HepG2 (cell line): ENCODE measurements at regions not wholly inside any gene's neighbourhood (a gene's known extent, or its start where the extent isn't known, plus 50 kb on each side); places are given as distances from the start of the nearest gene placed in this dataset.

Experiments used
- CTCF ChIP-seq: sonication (generic); formaldehyde crosslinking; IDR thresholded peaks from 2 replicates; pipeline ENCODE4 v1.5.0; 2020; ENCODE audit warnings: mild to moderate bottlenecking, missing genetic modification reagents, moderate library complexity
- DR1 ChIP-seq: sonication (generic); formaldehyde crosslinking; IDR thresholded peaks from 2 replicates; pipeline ENCODE4 v1.8.0; 2021; ENCODE audit warnings: mild to moderate bottlenecking, missing genetic modification reagents, inconsistent platforms
- REST ChIP-seq, 2 experiments: IDR thresholded peaks; 2 replicates each; pipeline ENCODE4 v1.6.1; 2011 to 2012; ENCODE audit warnings: low read length in 2 of 2, borderline replicate concordance in 1 of 2, low read depth in 1 of 2, mild to moderate bottlenecking in 1 of 2, moderate library complexity in 1 of 2
- TBP ChIP-seq: sonication (generic); formaldehyde crosslinking; IDR thresholded peaks from 2 replicates; pipeline ENCODE4 v1.5.0; 2020; ENCODE audit warnings: missing genetic modification reagents
- TFAP4 ChIP-seq: sonication (generic); IDR thresholded peaks from 2 replicates; pipeline ENCODE4 v1.6.1; 2016; ENCODE audit warnings: low read depth, borderline replicate concordance
- ZNF138 ChIP-seq: sonication (generic); formaldehyde crosslinking; IDR thresholded peaks from 2 replicates; pipeline ENCODE4 v1.5.0; 2020; ENCODE audit warnings: mild to moderate bottlenecking, low read depth, missing genetic modification reagents
- ZNF18 ChIP-seq: sonication (generic); formaldehyde crosslinking; IDR thresholded peaks from 2 replicates; pipeline ENCODE4 v1.8.0; 2022; ENCODE audit warnings: mild to moderate bottlenecking, missing genetic modification reagents; ENCODE audit not compliant: insufficient replicate concordance
- ZNF263 ChIP-seq: sonication (generic); formaldehyde crosslinking; IDR thresholded peaks from 2 replicates; pipeline ENCODE4 v1.4.0; 2020; ENCODE audit warnings: missing genetic modification reagents
- ZNF512 ChIP-seq: sonication (generic); formaldehyde crosslinking; IDR thresholded peaks from 2 replicates; pipeline ENCODE4 v1.4.0; 2020; ENCODE audit warnings: mild to moderate bottlenecking, missing genetic modification reagents

GRCh38 chr20:23227274-23227673 is 123.3 kb upstream of the NXT1 start:
- TF ChIP-seq REST (IDR thresholded peaks at IDR 0.05; ENCODE audit: borderline replicate concordance in 1 of 2, low read depth in 1 of 2, low read length in 2 of 2): no peak
- TF ChIP-seq ZNF263 (CRISPR knock-in tag): no peak
- no peak for TF ChIP-seq DR1
- no peak for TF ChIP-seq TFAP4
- TF ChIP-seq ZNF512 (CRISPR knock-in tag): no peak
- TF ChIP-seq ZNF18: no peak
- TF ChIP-seq ZNF138 (CRISPR knock-in tag): no peak
- no peak for TF ChIP-seq CTCF (CRISPR knock-in tag)
- TF ChIP-seq TBP (CRISPR knock-in tag): no peak
